H7 (cell line): ENCODE measurements at regions not wholly inside any gene's neighbourhood (a gene's known extent, or its start where the extent isn't known, plus 50 kb on each side); places are given as distances from the start of the nearest gene placed in this dataset.

ENCODE experiments used
- DNase-seq: peaks from one replicate; pipeline ENCODE4 v3.0.0; 2012
- H3K27me3 ChIP-seq: 2 replicates; pipeline ENCODE4 v1.6.0; 2011; ENCODE audit warnings: mild to moderate bottlenecking, low read length; ENCODE audit not compliant: control insufficient read depth, insufficient read depth
- H3K36me3 ChIP-seq: replicated peaks from 2 replicates; pipeline ENCODE4 v1.5.1; 2011; ENCODE audit warnings: low read length; ENCODE audit not compliant: control insufficient read depth, insufficient read depth
- H3K4me3 ChIP-seq: 2 replicates; pipeline ENCODE4 v1.5.1; 2011; ENCODE audit warnings: low read depth, mild to moderate bottlenecking, control low read depth, low read length, moderate library complexity; ENCODE audit not compliant: insufficient read depth

GRCh38 chr2:175755656-175756386, 246.2 kb downstream of the LNPK start:
- no peak for DNase-seq
- Histone ChIP-seq H3K4me3 (no peak overlapping the region), H3K27me3 (no peaks in the 10 kb centered on the region), H3K36me3 (no peaks in the 10 kb centered on the region)

DNA sequence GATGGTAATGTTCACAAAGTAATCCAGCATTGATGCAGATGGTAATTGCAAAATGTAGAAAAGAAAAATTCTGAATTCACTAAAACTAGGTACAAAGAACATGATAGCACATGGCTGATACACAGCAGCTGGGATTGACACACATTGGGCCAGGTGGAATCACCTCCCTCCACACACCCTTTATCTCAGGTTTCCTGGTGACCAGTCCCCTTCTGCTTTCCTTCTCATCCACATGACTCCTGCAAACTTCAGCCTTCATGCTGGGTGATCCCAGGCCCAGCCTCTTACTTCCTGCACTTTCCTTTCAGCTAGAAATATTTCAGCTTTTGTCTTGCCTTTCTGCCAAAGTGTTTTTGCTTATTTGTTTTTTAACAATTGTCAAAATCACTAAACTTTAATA, 246.9 kb downstream of the LNPK start:
- Histone ChIP-seq H3K27me3 (no peaks in the 10 kb centered on the region), H3K36me3 (no peaks in the 10 kb centered on the region), H3K4me3 (no peak overlapping the region)
- peak; percentile 41 for DNase-seq

GRCh38 chr2:175750195-175750594, 251.9 kb downstream of the LNPK start:
- no peaks in the 10 kb centered on the region for H3K27me3 ChIP-seq
- no peak for DNase-seq
- H3K36me3 ChIP-seq = no peaks in the 10 kb centered on the region
- no peak overlapping the region for H3K4me3 ChIP-seq

- Histone ChIP-seq H3K4me3 (no peak overlapping the region), H3K36me3 (no peaks in the 10 kb centered on the region), H3K27me3 (no peaks in the 10 kb centered on the region)
- no peak for DNase-seq
Measured at GRCh38 chr2:175745911-175746310, 256.2 kb downstream of the LNPK start.

GRCh38 chr2:175744000-175744399, 258.1 kb downstream of the LNPK start:
- no peak for DNase-seq
- H3K27me3 ChIP-seq = no peaks in the 10 kb centered on the region
- H3K36me3 ChIP-seq = no peaks in the 10 kb centered on the region
- H3K4me3 ChIP-seq = no peak overlapping the region

DNA sequence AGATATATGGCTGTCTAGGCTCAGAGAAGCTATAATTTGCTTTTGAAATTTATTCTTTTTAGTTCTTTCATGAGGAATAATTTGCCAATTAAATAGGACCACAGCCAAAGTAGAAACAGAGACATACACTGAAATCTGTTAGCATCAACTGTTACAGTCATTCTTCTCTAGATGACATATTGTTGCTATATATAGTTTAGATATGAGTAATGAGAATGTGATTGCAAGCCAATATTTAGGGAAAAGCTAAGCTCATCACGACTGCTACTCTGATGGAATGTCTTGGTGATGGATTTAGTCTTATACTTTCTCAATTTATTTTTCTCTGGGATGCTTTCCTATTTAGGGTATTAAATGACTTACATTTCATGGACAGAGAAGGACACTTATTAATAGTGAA, 259.1 kb downstream of the LNPK start:
- no peak for DNase-seq
- H3K27me3 ChIP-seq = no peaks in the 10 kb centered on the region
- H3K36me3 ChIP-seq = no peaks in the 10 kb centered on the region
- H3K4me3 ChIP-seq = no peak overlapping the region

DNA sequence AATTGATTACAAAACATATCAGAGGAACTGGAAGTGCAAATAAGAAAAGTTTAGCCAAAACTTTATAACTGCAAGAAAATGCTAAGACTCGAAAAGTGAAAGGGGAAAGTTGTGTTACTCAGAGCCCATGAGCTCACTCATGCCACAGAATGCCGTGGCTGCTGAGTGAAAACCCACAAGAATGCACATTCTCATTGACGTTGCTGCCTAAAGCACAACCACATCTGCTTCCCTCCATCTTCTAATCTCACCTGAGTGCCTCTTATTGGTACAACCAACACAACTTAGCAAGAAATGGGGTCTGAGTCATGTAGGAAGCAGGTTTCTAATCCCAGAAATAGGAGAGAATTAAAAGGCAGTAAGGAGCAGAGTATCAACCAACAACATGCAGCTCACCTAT, 259.7 kb downstream of the LNPK start:
- DNase-seq = no peak
- Histone ChIP-seq H3K27me3 (no peaks in the 10 kb centered on the region), H3K36me3 (no peaks in the 10 kb centered on the region), H3K4me3 (no peak overlapping the region)

GRCh38 chr2:175741164-175741563, 260.9 kb downstream of the LNPK start:
- Histone ChIP-seq H3K4me3 (no peak overlapping the region), H3K27me3 (no peaks in the 10 kb centered on the region), H3K36me3 (no peaks in the 10 kb centered on the region)
- DNase-seq = no peak

- no peak overlapping the region for H3K4me3 ChIP-seq
- H3K36me3 ChIP-seq = no peaks in the 10 kb centered on the region
- no peaks in the 10 kb centered on the region for H3K27me3 ChIP-seq
- DNase-seq = no peak
Measured at GRCh38 chr2:175737722-175738361, 264.2 kb downstream of the LNPK start.

- Histone ChIP-seq H3K4me3 (no peak overlapping the region), H3K36me3 (no peaks in the 10 kb centered on the region), H3K27me3 (no peaks in the 10 kb centered on the region)
- no peak for DNase-seq
Measured at GRCh38 chr2:175734686-175735085, 267.4 kb downstream of the LNPK start.

- DNase-seq = no peak
- Histone ChIP-seq H3K27me3 (no peaks in the 10 kb centered on the region), H3K36me3 (no peaks in the 10 kb centered on the region), H3K4me3 (no peak overlapping the region)
Measured at GRCh38 chr2:175732531-175732930, 269.5 kb downstream of the LNPK start.

DNA sequence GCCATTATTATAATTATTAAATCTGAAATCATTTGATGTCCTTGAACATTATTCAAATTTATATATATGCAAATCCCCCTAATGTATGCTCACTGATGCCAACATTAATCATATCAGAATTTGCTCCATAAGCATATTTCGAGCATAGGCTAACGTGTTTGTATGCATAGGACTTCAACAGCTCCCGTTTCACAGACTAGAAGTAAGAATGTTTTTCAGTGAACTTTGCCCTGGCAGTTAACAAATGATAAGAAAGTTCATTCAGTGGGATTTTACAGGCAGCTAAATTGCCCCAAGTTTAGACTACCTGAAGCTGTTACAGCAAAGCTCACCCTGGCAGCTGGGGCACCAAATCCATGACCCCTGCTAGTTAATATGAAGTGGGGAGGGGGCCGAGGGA, 272.0 kb downstream of the LNPK start:
- no peak overlapping the region for H3K4me3 ChIP-seq
- no peaks in the 10 kb centered on the region for H3K36me3 ChIP-seq
- DNase-seq = no peak
- H3K27me3 ChIP-seq = no peaks in the 10 kb centered on the region

DNA sequence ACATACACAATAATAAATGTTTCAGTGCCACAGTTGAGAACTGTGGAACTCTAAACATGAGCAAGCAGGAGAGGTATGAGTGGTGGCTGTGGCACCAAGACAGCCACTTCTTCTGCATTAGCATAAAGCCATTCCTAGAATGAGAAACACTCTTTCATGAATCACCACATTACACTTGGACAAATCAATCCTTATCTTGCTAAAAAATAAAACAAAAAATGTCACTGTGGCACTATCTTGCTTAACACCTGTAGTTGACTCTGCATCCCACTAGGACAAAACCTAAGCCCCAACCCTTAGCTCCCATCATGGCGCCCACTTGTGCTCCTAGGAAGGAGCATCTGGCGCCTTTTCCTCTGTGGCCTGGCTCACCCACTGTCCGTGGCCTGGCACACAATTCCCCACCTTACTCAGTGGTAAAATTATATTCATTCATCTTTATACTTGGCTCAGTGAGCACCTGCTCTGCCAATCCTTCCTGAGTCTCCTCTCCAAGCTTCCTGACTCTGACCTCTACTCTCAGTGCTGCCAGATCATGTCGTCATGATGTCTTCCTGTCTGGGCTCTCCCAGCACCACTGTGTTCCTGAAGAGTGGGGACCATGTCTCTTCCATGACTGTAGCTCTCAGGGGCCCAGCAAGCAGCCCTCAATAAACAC, 272.9 kb downstream of the LNPK start:
- no peak for DNase-seq
- Histone ChIP-seq H3K36me3 (no peaks in the 10 kb centered on the region), H3K4me3 (no peak overlapping the region), H3K27me3 (no peaks in the 10 kb centered on the region)

GRCh38 chr2:175728032-175728431, 274.0 kb downstream of the LNPK start:
- H3K36me3 ChIP-seq = no peaks in the 10 kb centered on the region
- no peak overlapping the region for H3K4me3 ChIP-seq
- H3K27me3 ChIP-seq = no peaks in the 10 kb centered on the region
- no peak for DNase-seq

- Histone ChIP-seq H3K27me3 (no peaks in the 10 kb centered on the region), H3K36me3 (no peaks in the 10 kb centered on the region), H3K4me3 (no peak overlapping the region)
- no peak for DNase-seq
Measured at GRCh38 chr2:175726223-175726622, 275.8 kb downstream of the LNPK start.
